ENCODE measurements at regions not wholly inside any gene's neighbourhood (a gene's known extent, or its start where the extent isn't known, plus 50 kb on each side); places are given as distances from the start of the nearest gene placed in this dataset.
"Not testable (repeated sequence)": the region's sequence is repeated elsewhere in the genome, so short reads cannot be mapped to it uniquely, and the experiment has no call there.

- no peak for DNase-seq
Observed at GRCh38 chr3:187536185-187536584, 134.0 kb downstream of the SST start.

DNA sequence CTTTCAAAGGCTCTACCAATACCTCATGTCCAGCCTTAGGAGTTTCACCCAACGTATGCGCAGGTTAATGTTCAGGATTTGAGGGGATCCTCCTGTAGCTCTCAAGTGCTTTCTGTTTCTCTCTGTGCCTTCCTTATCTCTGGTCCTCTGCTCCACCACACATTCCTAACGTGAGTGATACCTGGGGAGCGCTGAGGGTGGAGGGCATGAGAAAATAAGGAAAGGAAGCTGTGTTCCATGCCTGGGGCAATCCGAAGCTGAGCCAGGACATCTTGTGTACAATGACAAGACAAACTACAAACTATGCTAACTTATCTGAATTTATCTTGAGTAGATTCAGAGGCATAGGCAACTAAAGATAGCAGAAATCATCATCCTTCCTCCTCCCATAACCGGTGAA is 136.4 kb downstream of the SST start:
- DNase-seq = no peak

GRCh38 chr3:187531831-187532230 is 138.4 kb downstream of the SST start:
- DNase-seq = no peak

DNA sequence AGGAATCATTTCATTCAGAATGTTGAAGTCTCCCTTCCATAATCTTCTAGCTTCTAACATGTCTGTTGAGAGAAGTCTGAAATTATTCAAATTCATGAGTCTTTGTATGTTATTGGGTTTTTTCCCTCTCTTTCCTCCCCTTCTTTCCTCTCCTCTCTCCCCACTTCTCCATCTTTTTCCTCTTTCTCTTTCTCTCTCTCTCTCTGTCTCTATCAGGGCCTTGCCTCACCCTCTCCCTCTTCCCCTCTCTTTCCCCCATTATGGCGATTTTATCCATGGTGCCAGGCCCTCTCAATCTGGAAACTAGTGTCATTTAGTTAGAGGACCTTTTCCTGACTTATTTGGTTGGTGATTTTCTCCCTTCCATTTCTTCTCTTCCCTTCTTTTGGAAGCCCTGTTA is 147.3 kb downstream of the SST start:
- no peak for DNase-seq

GRCh38 chr3:187522293-187522692 is 147.9 kb downstream of the SST start:
- DNase-seq = no peak

GRCh38 chr3:187521546-187521945 is 148.6 kb downstream of the SST start:
- DNase-seq = no peak

DNA sequence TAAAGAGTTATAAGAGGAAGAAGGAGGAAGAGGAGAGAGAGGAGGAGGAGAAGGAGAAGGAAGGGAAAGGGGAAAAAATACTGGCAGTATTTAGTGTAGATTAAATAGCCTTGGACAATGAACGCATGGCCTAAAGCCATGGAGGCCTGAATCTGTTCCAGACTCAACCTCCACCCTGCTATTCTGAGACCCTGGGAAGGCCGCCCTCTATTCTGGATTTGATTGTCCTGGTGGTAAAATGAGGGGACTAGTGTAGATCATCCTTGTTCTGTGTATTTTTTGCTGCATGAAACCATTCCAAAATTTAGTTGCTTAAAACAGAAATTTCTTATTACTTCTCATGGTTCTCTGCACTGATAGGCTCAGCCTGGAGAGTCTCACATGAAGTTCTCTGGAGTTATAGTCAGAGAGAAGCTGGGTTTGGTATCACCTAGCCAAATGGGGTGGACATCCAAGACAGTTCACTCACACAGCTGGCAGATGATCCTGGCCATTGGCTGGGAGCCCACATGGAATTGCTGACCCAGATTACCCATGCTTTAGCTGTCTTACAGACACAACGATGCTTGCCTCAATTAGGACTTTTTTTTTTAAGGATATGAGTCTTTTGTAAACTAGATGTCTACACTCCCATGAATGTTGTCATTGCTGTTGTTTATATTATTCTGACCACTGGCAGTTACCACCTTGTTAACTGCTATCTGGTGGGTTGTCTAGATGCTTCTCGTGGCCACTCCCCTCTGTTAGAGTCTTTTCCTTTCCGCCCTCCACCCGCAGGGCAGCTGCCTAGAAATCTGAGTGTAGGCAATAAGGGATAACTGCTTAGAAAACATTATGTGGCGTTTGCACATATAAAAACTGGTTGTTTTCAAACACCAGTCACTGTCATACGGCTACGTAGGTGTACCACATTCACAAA is 149.9 kb downstream of the SST start:
- no peak for DNase-seq

GRCh38 chr3:187519428-187519890 is 150.7 kb downstream of the SST start:
- DNase-seq = no peak

GRCh38 chr3:187518616-187519015 is 150.4 kb downstream of the RTP4 start:
- DNase-seq = no peak

DNA sequence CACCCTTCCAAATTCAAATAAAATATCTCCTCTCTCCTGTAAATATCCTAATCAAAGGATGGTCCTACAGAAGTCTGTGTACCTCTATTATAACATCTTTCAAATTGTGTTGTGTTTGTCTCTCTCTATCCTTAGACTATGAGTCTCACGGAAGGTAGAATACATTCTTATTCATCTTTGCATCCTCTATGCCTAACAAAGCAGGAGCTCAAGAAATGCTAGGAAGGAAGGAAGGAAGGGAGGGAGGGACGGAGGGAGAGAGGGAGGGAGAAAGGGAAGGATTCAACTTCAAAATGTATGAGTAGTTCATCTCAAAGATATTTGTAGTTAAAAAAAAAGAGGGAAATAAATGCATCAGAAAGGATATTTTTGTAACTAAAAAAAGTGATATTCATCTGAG is 150.0 kb downstream of the RTP4 start:
- no peak for DNase-seq

DNA sequence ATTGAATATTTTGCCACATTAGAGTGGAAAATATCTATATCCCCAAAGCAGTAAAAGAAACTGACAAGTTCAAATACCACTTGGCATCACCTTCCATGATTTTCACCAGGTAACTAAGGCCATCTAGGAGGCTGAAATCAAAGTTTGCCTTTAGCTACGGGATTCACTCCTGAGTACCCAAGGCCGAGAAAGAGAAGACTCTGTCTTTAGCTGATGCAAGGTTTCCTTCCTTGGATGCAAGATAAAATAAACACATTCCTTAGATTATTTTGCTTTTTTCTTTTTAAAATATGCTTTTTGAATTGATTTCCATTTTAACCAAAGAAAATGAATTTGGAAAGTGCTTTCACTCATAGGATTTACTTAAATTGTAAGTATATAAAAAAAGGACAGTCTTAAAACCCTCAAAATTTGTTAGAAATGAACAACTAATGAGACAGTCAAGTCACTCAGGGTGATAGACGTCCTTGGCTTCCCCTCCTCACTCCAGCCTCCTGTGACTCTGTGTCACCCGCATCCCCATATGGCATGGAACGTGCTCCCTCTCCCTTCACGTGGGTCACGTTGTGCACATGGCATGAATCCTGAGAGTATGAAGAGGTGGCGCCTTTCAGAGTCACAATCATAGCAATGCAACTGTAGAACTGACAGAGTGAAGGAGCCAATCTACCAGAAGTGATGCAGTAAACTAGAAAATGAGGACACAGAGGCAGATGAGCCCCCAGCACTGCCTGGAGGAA is 148.4 kb downstream of the RTP4 start:
- DNase-seq = no peak

DNA sequence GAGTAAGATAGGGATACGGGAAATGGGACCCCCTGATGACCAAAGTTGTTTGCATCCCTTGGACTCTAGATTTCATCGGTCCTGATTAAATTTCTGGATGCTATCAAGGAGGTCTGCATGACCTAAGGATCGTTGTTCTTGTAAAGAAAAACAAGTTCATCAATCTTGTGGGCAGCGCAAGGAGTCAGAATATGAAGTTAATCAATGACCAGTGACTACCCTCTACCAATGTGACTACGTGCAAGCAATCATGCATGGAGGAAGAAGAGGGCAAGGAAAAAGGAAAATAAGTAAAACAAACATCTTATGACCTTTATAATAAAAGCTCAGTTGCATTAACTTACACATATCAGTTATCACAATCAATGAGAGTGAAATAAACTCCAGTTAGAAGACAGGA is 139.7 kb downstream of the RTP4 start:
- no peak for DNase-seq

DNA sequence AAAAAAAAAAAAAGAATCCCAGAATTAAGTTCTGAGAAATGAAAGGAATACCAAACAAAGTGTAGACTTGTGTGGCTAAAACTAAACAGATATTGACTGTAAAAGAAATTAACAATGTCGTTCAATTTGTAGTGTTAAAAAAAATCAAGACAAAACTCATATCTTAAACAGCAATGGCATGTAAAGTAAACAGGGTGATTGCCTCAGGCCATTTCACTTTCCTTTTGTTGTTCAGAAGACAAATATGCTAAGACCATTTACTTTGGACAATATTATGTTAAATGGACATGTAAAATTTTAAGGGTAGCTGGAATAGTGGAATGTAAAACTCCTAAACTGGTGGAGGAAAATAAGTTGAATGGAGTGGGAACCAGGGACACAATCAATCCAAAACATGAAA is 139.1 kb downstream of the RTP4 start:
- no peak for DNase-seq

- no peak for DNase-seq
Observed at GRCh38 chr3:187504435-187504834, 136.2 kb downstream of the RTP4 start.

- no peak for DNase-seq
Observed at GRCh38 chr3:187498211-187498724, 130.1 kb downstream of the RTP4 start.

GRCh38 chr3:187497052-187497451 is 128.9 kb downstream of the RTP4 start:
- DNase-seq = no peak

DNA sequence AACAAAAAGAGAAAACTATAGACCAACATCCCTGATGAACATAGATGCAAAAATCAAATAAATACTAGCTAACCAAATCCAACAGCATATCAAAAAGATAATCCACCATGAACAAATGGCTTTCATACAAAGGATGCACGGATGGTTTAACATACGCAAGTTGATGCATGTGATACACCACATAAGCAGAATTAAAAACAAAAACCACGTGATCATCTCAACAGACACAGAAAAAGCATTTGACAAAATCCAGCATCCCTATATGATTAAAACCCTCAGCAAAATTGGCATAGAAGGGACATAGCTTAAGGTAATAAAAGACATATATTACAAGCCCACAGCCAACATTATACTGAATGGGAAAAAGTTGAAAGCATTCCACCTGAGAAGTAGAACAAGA is 125.9 kb downstream of the RTP4 start:
- not testable (repeated sequence) for DNase-seq

- no peak for DNase-seq
Observed at GRCh38 chr3:187491371-187491770, 123.2 kb downstream of the RTP4 start.

DNA sequence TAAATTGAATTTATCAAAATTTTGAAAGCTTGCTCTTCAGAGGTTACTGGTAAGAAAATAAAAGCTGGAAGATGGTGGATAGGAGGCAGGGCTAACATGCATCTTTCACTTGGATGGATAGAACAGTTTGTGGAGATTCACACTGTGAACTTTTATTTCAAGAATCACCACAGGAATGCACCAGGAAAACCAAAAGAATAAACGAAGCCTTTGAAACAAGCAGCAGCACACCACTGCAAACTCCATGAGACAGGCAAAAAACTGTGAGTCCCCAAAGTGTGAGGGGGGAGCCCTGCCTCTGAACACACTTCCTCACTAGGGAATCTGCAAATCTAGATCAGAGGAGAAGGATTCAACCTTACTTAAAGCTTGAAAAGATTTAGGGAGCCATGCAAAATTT is 122.2 kb downstream of the RTP4 start:
- no peak for DNase-seq

DNA sequence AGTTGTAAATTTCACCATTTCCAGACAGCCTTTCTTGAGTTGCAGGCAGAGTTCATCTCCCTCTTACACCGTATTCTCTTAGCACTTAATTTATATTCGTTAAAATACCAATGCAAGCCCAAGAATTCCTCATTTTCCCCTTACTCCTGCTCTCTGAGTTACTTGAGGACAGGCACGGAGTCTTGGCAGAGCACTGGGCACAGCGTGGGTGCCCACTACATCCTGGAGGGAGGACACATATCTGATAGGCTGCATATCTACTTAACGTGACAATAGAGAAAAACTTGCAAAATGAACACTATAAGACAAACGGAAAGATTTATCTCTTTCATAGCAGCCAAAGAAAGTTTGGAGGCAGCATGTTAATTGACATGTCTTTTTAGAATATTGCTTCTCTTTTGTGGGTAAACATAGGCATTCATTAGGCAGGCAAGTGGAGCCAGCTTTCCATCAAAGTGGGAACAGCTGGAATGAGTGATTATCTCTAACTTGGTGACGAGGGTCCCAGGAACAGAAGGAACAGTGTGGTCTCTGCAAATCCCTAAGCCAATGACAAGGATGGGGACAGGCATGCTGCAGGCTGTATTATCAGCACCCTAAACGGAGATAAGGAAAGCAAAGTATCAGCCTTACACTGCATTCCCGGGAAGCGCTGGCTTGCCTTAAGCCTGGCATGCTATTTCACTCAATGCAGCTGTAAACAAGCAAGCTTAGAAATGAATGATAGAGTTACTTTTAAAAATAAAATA is 116.5 kb downstream of the RTP4 start:
- DNase-seq = no peak

DNA sequence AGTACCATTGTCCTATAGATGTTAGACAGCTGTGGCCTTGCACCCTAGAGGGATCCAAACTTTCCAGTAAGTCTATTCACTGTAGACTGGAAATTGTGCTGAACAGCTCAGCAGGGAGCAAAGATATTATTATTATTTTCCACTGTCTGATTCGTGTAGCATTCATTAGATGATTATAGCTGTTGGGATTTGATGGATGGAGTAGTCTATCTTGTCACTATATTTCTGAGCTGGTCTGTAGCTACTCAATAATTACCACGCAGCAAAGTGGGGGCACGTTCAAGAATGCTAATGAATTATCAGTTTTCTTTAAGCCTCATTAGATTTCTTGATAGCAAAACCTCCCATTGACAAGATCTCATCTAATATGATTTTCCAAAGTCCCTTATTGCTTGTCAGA is 113.2 kb downstream of the RTP4 start:
- no peak for DNase-seq

GRCh38 chr3:187475613-187476012 is 107.4 kb downstream of the RTP4 start:
- not testable (repeated sequence) for DNase-seq

DNA sequence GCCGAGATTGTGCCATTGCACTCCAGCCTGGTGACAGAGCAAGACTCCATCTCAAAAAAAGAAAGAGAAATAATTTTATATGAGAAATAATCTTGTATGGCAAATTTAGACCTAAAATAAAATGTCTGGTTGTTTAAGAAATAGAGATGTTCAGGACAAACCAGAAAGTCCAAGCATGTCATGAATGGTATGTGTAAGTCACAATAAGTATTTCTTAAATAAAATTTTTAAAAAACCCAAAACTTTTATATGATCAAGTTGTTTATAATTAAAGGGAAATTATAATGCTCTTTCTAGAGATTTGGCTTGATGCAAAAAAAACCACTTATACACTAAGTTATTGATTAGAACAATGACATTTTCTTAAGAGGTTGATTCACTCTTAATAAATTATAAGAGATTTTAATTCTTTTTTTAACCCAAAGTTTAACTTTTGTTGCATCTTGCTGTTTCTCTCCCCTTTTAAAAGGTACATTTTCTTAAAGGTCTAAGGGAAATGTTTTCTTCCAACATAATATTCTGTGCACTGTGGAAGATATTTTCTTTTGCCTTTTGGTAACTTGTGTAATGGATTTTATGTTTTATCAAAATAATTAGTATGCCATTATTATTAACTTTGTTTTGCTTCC is 105.7 kb downstream of the RTP4 start:
- peak in 1 of 2 experiments; percentile 18 for DNase-seq

Data from SW 1271 (cell line).